Cardiac fibroblast (primary cell): ENCODE measurements at regions not wholly inside any gene's neighbourhood (a gene's known extent, or its start where the extent isn't known, plus 50 kb on each side); places are given as distances from the start of the nearest gene placed in this dataset.

ENCODE experiments used
- DNase-seq, 2 donors: peaks; one replicate each; pipeline versions ENCODE4 v3.0.0 to v3.0.0-alpha.2; 2010; ENCODE audit warnings: low read depth in 2 of 2
- H3K4me3 ChIP-seq, 2 donors: replicated peaks in 1 of 2; 1 replicate in 1 of 2; 2 replicates in 1 of 2; pipeline ENCODE4 v1.5.1; 2011; ENCODE audit warnings: low read depth in 2 of 2, low read length in 2 of 2, mild to moderate bottlenecking in 2 of 2, moderate library complexity in 1 of 2
- TF ChIP-seq, protein P1 (sequence below): IDR thresholded peaks from one replicate; pipeline ENCODE4 v1.5.1; 2011; ENCODE audit warnings: low read depth, mild to moderate bottlenecking, low read length, inconsistent platforms

DNA sequence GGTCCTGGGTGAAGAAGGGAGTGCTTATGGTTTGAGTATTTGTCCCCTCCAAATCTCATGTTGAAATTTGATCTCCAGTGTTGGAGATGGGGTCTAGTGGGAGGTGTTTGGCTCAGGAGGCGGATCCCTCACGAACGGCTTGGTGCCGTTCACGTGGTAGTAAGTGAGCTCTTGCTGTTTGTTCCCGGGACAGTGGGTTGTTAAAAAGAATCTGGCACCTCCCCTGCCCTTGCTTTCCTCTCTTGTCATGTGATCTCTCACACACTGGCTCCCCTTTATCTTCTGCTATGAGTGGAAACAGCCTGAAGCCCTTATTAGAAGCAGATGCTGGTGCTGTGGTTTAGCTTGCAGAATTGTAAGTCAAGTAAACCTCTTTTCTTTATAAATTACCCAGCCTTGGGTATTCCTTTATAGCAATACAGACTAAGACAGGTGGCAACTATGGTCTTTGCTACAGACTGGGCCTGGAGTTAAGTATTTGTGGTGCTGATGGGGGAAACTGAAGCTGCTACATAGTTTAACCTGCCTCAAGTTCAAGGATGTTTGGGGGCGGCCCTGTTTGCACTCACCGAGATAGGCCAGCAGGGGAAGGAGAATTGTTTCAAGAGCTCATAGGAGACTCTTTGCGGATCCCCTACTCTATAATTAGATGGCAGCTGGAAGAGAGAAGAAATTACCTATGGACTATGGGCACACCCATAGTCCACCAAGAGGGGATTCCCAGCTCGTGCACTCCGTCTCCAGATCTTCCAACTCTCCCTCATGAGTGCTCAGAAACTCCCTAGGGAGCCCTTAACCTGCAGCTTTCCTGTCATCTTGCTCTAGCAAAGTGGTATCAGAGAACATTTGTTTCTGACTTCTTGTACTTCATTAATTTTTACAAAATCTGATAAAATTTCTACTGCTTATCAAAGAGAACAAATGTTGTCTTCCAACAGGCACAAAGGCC, 164.6 kb downstream of the SLC15A5 start:
- TF ChIP-seq, protein P1, sequence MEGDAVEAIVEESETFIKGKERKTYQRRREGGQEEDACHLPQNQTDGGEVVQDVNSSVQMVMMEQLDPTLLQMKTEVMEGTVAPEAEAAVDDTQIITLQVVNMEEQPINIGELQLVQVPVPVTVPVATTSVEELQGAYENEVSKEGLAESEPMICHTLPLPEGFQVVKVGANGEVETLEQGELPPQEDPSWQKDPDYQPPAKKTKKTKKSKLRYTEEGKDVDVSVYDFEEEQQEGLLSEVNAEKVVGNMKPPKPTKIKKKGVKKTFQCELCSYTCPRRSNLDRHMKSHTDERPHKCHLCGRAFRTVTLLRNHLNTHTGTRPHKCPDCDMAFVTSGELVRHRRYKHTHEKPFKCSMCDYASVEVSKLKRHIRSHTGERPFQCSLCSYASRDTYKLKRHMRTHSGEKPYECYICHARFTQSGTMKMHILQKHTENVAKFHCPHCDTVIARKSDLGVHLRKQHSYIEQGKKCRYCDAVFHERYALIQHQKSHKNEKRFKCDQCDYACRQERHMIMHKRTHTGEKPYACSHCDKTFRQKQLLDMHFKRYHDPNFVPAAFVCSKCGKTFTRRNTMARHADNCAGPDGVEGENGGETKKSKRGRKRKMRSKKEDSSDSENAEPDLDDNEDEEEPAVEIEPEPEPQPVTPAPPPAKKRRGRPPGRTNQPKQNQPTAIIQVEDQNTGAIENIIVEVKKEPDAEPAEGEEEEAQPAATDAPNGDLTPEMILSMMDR = no peak
- H3K4me3 ChIP-seq = no peak overlapping the region
- DNase-seq = peak in 1 of 2 donors; percentile 13

DNA sequence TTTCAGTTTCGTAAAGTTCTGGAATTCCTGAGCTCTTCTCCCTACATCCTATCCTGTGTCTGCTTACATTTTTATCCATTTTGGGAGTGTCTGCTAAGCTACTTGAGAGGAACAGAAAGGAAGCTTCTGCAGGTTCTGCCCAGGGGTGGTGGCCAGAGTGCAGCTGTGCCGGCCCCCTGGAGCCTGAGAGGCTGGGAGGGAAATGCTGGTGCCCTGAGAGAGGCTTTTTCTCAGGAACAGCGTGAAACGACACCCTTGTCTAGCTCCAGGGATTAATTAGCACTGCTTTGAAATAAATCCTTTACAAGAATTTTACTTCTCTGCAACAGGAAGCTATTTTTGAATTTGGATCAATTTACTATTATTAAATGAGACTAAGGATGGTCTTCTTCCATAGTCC, 165.4 kb downstream of the SLC15A5 start:
- DNase-seq = no peak
- no peak overlapping the region for H3K4me3 ChIP-seq
- TF ChIP-seq, protein P1 = no peak

DNA sequence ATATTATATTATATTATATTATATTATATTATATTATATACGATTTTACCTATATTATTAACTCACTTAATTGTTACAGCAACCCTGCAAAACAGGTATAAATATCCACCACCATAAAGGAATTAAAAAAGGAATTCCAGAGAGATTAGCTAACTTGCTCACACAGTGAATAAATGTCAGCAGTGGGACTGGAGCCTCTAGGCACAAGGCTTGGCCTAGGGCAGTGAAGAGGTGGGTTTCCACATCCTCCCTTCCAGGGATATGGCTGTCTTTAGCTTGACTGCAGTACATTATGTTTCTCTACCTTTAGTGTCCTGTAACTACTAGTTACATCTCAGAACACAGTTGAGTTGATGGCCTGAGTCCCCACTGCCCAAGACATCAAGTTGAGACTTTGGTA, 166.9 kb downstream of the SLC15A5 start:
- no peak for DNase-seq
- TF ChIP-seq, protein P1 = no peak
- no peak overlapping the region for H3K4me3 ChIP-seq

DNA sequence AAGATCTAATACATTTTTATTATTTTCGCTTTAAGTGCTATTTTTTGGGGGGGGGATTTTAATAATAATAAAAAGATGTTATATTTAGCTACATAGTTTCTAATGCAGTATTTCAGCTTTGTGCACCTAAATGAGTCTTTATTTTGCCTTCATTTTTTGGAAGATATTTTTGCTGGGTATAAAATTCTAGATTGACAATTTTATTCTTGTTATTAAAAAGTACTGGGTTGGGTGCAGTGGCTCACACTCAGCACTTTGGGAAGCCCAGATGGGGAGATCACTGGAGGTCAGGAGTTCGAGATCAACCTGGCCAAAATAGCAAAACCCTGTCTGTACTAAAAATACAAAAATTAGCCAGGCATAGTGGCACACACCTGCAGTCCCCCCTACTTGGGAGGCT, 173.6 kb downstream of the SLC15A5 start:
- H3K4me3 ChIP-seq = no peak overlapping the region
- TF ChIP-seq, protein P1 = no peak
- no peak for DNase-seq

DNA sequence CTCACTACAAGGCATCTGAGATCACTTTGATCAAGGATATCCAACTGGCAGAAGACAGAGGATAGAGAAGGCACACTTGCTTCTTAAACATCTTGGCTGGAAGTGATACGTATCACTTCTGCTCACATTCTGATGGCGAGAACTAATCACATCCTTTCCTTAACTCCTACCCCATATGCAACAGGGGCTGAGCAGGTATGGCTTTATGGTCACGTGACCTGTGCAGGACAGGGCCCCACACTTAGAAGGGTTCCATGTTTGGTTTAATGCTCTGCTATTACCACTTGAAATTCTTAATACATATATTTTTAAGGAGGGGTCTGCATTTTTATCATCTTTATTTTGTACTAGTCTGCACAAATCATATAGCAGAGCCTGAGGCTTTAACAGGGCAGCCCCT, 177.3 kb downstream of the SLC15A5 start:
- TF ChIP-seq, protein P1 = no peak
- no peak for DNase-seq
- H3K4me3 ChIP-seq = no peak overlapping the region

DNA sequence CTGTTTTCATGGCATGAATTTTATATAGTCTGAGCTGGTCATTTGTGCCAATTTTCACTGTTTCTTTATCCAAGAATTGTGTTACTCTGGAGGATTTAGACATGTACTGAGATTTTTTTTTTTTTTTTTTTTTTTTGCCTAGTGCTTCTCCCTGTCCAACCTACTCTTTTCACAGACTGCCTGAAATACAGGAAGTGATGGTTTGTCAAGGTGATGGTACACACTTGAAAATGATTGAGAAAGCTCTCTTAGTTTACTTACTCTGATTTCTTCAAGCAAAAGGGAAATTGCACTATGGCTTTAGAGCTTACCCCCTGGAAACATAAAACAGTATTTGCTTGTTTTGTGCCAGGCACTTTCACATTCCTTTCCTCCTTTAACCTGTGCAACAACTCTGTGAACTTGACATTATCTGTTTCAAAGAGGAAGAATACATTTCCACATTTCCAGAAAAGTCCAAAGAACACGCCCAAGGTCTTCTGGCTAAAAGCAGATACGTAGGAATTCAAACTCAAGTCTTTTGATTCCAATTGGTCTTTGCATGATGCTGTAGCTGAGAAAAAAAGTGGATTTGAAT, 181.1 kb downstream of the SLC15A5 start:
- DNase-seq = peak in 1 of 2 donors; percentile 3
- TF ChIP-seq, protein P1 = no peak
- H3K4me3 ChIP-seq = no peak overlapping the region
